Naive thymus-derived CD4-positive, alpha-beta T cell (primary cell): ENCODE measurements at regions not wholly inside any gene's neighbourhood (a gene's known extent, or its start where the extent isn't known, plus 50 kb on each side); places are given as distances from the start of the nearest gene placed in this dataset.
"Not testable (repeated sequence)": the region's sequence is repeated elsewhere in the genome, so short reads cannot be mapped to it uniquely, and the experiment has no call there.

Source experiments
- ATAC-seq: fragments of 150-1000 bp; cut with Tn5 transposase; 2 replicates; pipeline ENCODE4 v1.10.0; 2021; ENCODE audit warnings: mild to moderate bottlenecking, moderate library complexity
- CTCF ChIA-PET: fragments of 350-600 bp; sonication (Branson Sonifier 250); formaldehyde crosslinking; loops from one replicate; lab custom pipeline; 2021; ENCODE audit warnings: antibody characterized with exemption; lab: Charles Lee
- POLR2A ChIA-PET: fragments of 350-600 bp; sonication (Branson Sonifier 250); formaldehyde crosslinking; loops from one replicate; lab custom pipeline; 2021; ENCODE audit warnings: antibody characterized with exemption, inconsistent platforms; lab: Charles Lee
- DNase-seq, 9 donors: peaks; one replicate each; pipeline versions ENCODE4 v3.0.0 to v3.0.0-alpha.2; 2020 to 2022; ENCODE audit warnings: mixed read lengths in 1 of 9
- H3K27ac ChIP-seq: one replicate; pipeline ENCODE4 v1.7.0; 2013; ENCODE audit warnings: mild to moderate bottlenecking, low read depth, low read length, moderate library complexity
- H3K27me3 ChIP-seq, 2 donors: one replicate each; pipeline ENCODE4 v1.7.0; 2013; ENCODE audit warnings: low read length in 2 of 2, mild to moderate bottlenecking in 2 of 2, moderate library complexity in 2 of 2; ENCODE audit not compliant: control insufficient read depth in 2 of 2, insufficient read depth in 2 of 2
- H3K36me3 ChIP-seq, 3 experiments: 1 replicate in 2 of 3; 2 replicates in 1 of 3; pipeline ENCODE4 v1.7.0; 2013; ENCODE audit warnings: low read length in 3 of 3, mild to moderate bottlenecking in 3 of 3, moderate library complexity in 1 of 3; ENCODE audit not compliant: insufficient read depth in 3 of 3, control insufficient read depth in 2 of 3
- H3K4me1 ChIP-seq, 2 donors: one replicate each; pipeline ENCODE4 v1.7.0; 2013; ENCODE audit warnings: low read length in 2 of 2, mild to moderate bottlenecking in 2 of 2, moderate library complexity in 1 of 2; ENCODE audit not compliant: control insufficient read depth in 2 of 2, insufficient read depth in 2 of 2
- H3K4me3 ChIP-seq: 2 replicates; pipeline ENCODE4 v1.7.0; 2013; ENCODE audit warnings: mild to moderate bottlenecking, low read length
- H3K9me3 ChIP-seq, 3 experiments: 1 replicate in 2 of 3; 2 replicates in 1 of 3; pipeline ENCODE4 v1.7.0; 2013; ENCODE audit warnings: low read length in 3 of 3; ENCODE audit not compliant: control insufficient read depth in 2 of 3
- H3K27ac Mint-ChIP-seq, 9 donors: one replicate each; pipeline ENCODE4 v1.8.0; 2020 to 2022; ENCODE audit warnings: mixed read lengths in 9 of 9, mild to moderate bottlenecking in 8 of 9, moderate library complexity in 5 of 9, inconsistent platforms in 2 of 9
- H3K27me3 Mint-ChIP-seq, 5 donors: one replicate each; pipeline ENCODE4 v1.8.0; 2021 to 2022; ENCODE audit warnings: mixed read lengths in 5 of 5, mild to moderate bottlenecking in 1 of 5
- H3K36me3 Mint-ChIP-seq, 5 donors: one replicate each; pipeline ENCODE4 v1.8.0; 2020 to 2022; ENCODE audit warnings: mixed read lengths in 5 of 5, mild to moderate bottlenecking in 3 of 5, inconsistent platforms in 1 of 5
- H3K4me1 Mint-ChIP-seq, 7 donors: one replicate each; pipeline ENCODE4 v1.8.0; 2020 to 2022; ENCODE audit warnings: mixed read lengths in 7 of 7, mild to moderate bottlenecking in 3 of 7, inconsistent platforms in 1 of 7
- H3K4me3 Mint-ChIP-seq, 10 donors: one replicate each; pipeline ENCODE4 v1.8.0; 2020 to 2022; ENCODE audit warnings: mild to moderate bottlenecking in 10 of 10, mixed read lengths in 10 of 10, moderate library complexity in 6 of 10, inconsistent platforms in 2 of 10
- H3K9me3 Mint-ChIP-seq, 11 donors: one replicate each; pipeline ENCODE4 v1.8.0; 2020 to 2022; ENCODE audit warnings: mixed read lengths in 11 of 11, mild to moderate bottlenecking in 4 of 11, inconsistent platforms in 1 of 11, moderate library complexity in 1 of 11
- intact Hi-C, 2 donors: fragments of 100-400 bp; cut with micrococcal nuclease; formaldehyde crosslinking; loops; one replicate each; pipeline ENCODE4 v1.15.1; 2023

- H3K4me3 Mint-ChIP-seq, H3K9me3 Mint-ChIP-seq, DNase-seq, H3K27ac Mint-ChIP-seq, H3K36me3 Mint-ChIP-seq, POLR2A ChIA-PET, ATAC-seq, H3K4me1 Mint-ChIP-seq, CTCF ChIA-PET, H3K27ac ChIP-seq, H3K4me1 ChIP-seq, intact Hi-C loops, H3K36me3 ChIP-seq, H3K4me3 ChIP-seq, H3K27me3 Mint-ChIP-seq, H3K27me3 ChIP-seq, H3K9me3 ChIP-seq: not testable (repeated sequence)
Measured at GRCh38 chr11:81227409-81227808, 1506.3 kb downstream of the FAM181B start.

- Mint-ChIP-seq H3K4me3 (no peak overlapping the region), H3K4me1 (no peaks in the 10 kb centered on the region), H3K36me3 (no peaks in the 10 kb centered on the region), H3K27ac (no peak overlapping the region), H3K9me3 (peaks cover 0 to 8% (median 2%) of the 10 kb centered on the region in 11 donors), H3K27me3 (no peaks in the 10 kb centered on the region)
- intact Hi-C loops = no loop called here
- Histone ChIP-seq H3K4me3 (no peak overlapping the region), H3K27ac (no peak overlapping the region), H3K9me3 (no peaks in the 10 kb centered on the region), H3K36me3 (no peaks in the 10 kb centered on the region), H3K27me3 (no peaks in the 10 kb centered on the region), H3K4me1 (no peaks in the 10 kb centered on the region)
- POLR2A ChIA-PET = no interaction called here
- CTCF ChIA-PET = no interaction called here
- no peak for ATAC-seq
- no peak for DNase-seq
Measured at GRCh38 chr11:81224396-81224795, 1509.3 kb downstream of the FAM181B start.

- POLR2A ChIA-PET = no interaction called here
- intact Hi-C loops = no loop called here
- DNase-seq (no peak), ATAC-seq (no peak)
- Mint-ChIP-seq H3K27ac (no peak overlapping the region), H3K4me3 (no peak overlapping the region), H3K9me3 (peaks cover 0 to 15% (median 2%) of the 10 kb centered on the region in 11 donors), H3K27me3 (no peaks in the 10 kb centered on the region), H3K36me3 (no peaks in the 10 kb centered on the region), H3K4me1 (no peaks in the 10 kb centered on the region)
- no peaks in the 10 kb centered on the region for H3K27me3 ChIP-seq
- H3K4me1 ChIP-seq = no peaks in the 10 kb centered on the region
- no peak overlapping the region for H3K27ac ChIP-seq
- CTCF ChIA-PET = no interaction called here
- no peaks in the 10 kb centered on the region for H3K36me3 ChIP-seq
- no peak overlapping the region for H3K4me3 ChIP-seq
- H3K9me3 ChIP-seq = no peaks in the 10 kb centered on the region
Measured at GRCh38 chr11:81222491-81222890, 1511.2 kb downstream of the FAM181B start.

- Mint-ChIP-seq H3K9me3 (peaks cover 0 to 15% (median 0%) of the 10 kb centered on the region in 11 donors), H3K27ac (no peak overlapping the region), H3K4me3 (no peak overlapping the region), H3K27me3 (no peaks in the 10 kb centered on the region), H3K36me3 (no peaks in the 10 kb centered on the region), H3K4me1 (no peaks in the 10 kb centered on the region)
- intact Hi-C loops = no loop called here
- ATAC-seq (no peak), DNase-seq (no peak)
- ChIA-PET POLR2A (no interaction called here), CTCF (no interaction called here)
- no peak overlapping the region for H3K27ac ChIP-seq
- no peaks in the 10 kb centered on the region for H3K27me3 ChIP-seq
- no peaks in the 10 kb centered on the region for H3K36me3 ChIP-seq
- H3K4me1 ChIP-seq = no peaks in the 10 kb centered on the region
- no peak overlapping the region for H3K4me3 ChIP-seq
- H3K9me3 ChIP-seq = no peaks in the 10 kb centered on the region
Measured at GRCh38 chr11:81220146-81220895, 1513.3 kb downstream of the FAM181B start.

GRCh38 chr11:81219661-81220060 lies 1514.0 kb downstream of the FAM181B start:
- Mint-ChIP-seq H3K27me3 (no peaks in the 10 kb centered on the region), H3K9me3 (peaks cover 0 to 20% (median 4%) of the 10 kb centered on the region in 11 donors), H3K36me3 (no peaks in the 10 kb centered on the region), H3K4me1 (peaks cover 0 to 2% (median 0%) of the 10 kb centered on the region in 7 donors), H3K27ac (no peak overlapping the region), H3K4me3 (no peak overlapping the region)
- H3K36me3 ChIP-seq = no peaks in the 10 kb centered on the region
- intact Hi-C loops = no loop called here
- POLR2A ChIA-PET = no interaction called here
- DNase-seq (no peak), ATAC-seq (no peak)
- no peak overlapping the region for H3K4me3 ChIP-seq
- no peak overlapping the region for H3K27ac ChIP-seq
- no peaks in the 10 kb centered on the region for H3K27me3 ChIP-seq
- no peaks in the 10 kb centered on the region for H3K9me3 ChIP-seq
- H3K4me1 ChIP-seq = no peaks in the 10 kb centered on the region
- CTCF ChIA-PET = no interaction called here

- Mint-ChIP-seq H3K36me3 (no peaks in the 10 kb centered on the region), H3K9me3 (peaks cover 0 to 22% (median 7%) of the 10 kb centered on the region in 11 donors), H3K4me1 (peaks cover 0 to 2% (median 0%) of the 10 kb centered on the region in 7 donors), H3K4me3 (no peak overlapping the region), H3K27me3 (no peaks in the 10 kb centered on the region), H3K27ac (no peak overlapping the region)
- ChIA-PET CTCF (no interaction called here), POLR2A (no interaction called here)
- ATAC-seq = no peak
- Histone ChIP-seq H3K36me3 (no peaks in the 10 kb centered on the region), H3K4me3 (no peak overlapping the region), H3K27ac (no peak overlapping the region), H3K4me1 (no peaks in the 10 kb centered on the region), H3K27me3 (no peaks in the 10 kb centered on the region), H3K9me3 (no peaks in the 10 kb centered on the region)
- intact Hi-C loops = no loop called here
- no peak for DNase-seq
Measured at GRCh38 chr11:81218440-81218839, 1515.2 kb downstream of the FAM181B start.

GRCh38 chr11:81211050-81211449 lies 1522.6 kb downstream of the FAM181B start:
- no peaks in the 10 kb centered on the region for H3K36me3 ChIP-seq
- peaks cover 0 to 2% (median 0%) of the 10 kb centered on the region in 7 donors for H3K4me1 Mint-ChIP-seq
- H3K4me3 ChIP-seq = no peak overlapping the region
- DNase-seq = no peak
- no peak overlapping the region for H3K27ac ChIP-seq
- H3K4me3 Mint-ChIP-seq = no peak overlapping the region
- H3K9me3 ChIP-seq = no peaks in the 10 kb centered on the region
- H3K4me1 ChIP-seq = no peaks in the 10 kb centered on the region
- no peak for ATAC-seq
- no peaks in the 10 kb centered on the region for H3K27me3 ChIP-seq
- H3K36me3 Mint-ChIP-seq = no peaks in the 10 kb centered on the region
- H3K27me3 Mint-ChIP-seq = no peaks in the 10 kb centered on the region
- H3K9me3 Mint-ChIP-seq = peaks cover 3 to 24% (median 7%) of the 10 kb centered on the region in 11 donors
- ChIA-PET CTCF (no interaction called here), POLR2A (no interaction called here)
- intact Hi-C loops = no loop called here
- H3K27ac Mint-ChIP-seq = no peak overlapping the region
